ENCODE measurements at regions not wholly inside any gene's neighbourhood (a gene's known extent, or its start where the extent isn't known, plus 50 kb on each side); places are given as distances from the start of the nearest gene placed in this dataset.
A peak's percentile ranks its signal among the peaks of the same experiment; 100 is the strongest.

GRCh38 chr11:111082664-111083063, 162.9 kb upstream of the POU2AF2 start:
- Histone ChIP-seq H4K91ac (ENCODE audit: low read depth, low read length, poor library complexity) (no peak overlapping the region), H2BK120ac (ENCODE audit: low read depth, low read length) (no peak overlapping the region), H3K23ac (ENCODE audit: low read depth, low read length, poor library complexity) (no peak overlapping the region), H3K27me3 (ENCODE audit: control insufficient read depth in 3 of 3, insufficient read depth in 3 of 3, low read depth in 1 of 3, low read length in 3 of 3) (no peaks in the 10 kb centered on the region), H3K36me3 (replicated peaks in 1 of 2; ENCODE audit: control insufficient read depth in 2 of 2, insufficient read depth in 2 of 2, low read length in 2 of 2) (no peaks in the 10 kb centered on the region), H3K4me1 (ENCODE audit: control insufficient read depth in 2 of 2, insufficient read depth in 1 of 2, low read depth in 1 of 2, low read length in 2 of 2) (peaks cover 0 to 6% of the 10 kb centered on the region in 2 donors), H3K4me2 (ENCODE audit: insufficient read depth, low read length, poor library complexity, severe bottlenecking) (no peak overlapping the region), H3K18ac (ENCODE audit: low read length) (peak overlapping the region; percentile 27), H3K79me1 (ENCODE audit: low read depth, low read length) (no peaks in the 10 kb centered on the region), H3K4me3 (ENCODE audit: low read length in 2 of 2) (no peak overlapping the region), H4K8ac (ENCODE audit: low read depth, low read length) (no peak overlapping the region), H2BK5ac (ENCODE audit: low read length) (no peak overlapping the region), H3K4ac (ENCODE audit: low read length) (no peak overlapping the region), H3K14ac (ENCODE audit: low read length) (no peak overlapping the region), H2BK12ac (ENCODE audit: low read length) (no peak overlapping the region), H2BK15ac (ENCODE audit: low read length) (no peak overlapping the region), H3K9me3 (replicated peaks in 1 of 2; ENCODE audit: control insufficient read depth in 2 of 2, insufficient read depth in 1 of 2, low read depth in 1 of 2, low read length in 2 of 2) (no peaks in the 10 kb centered on the region), H3K27ac (replicated peaks; ENCODE audit: low read length) (no peak overlapping the region), H2AFZ (ENCODE audit: low read length) (no peak overlapping the region), H2AK5ac (ENCODE audit: low read depth, low read length) (no peak overlapping the region), H3K9ac (ENCODE audit: low read depth, low read length, poor library complexity) (no peak overlapping the region)
- no CpG with 5 or more reads among the region's 5 CpGs for WGBS, 2 donors (ENCODE audit: extremely low coverage in 2 of 2, insufficient read length in 2 of 2, insufficient replicate concordance in 1 of 2)
- no peak for DNase-seq (ENCODE audit: low spot score)

GRCh38 chr11:111081021-111081511, 164.5 kb upstream of the POU2AF2 start:
- Histone ChIP-seq H2BK5ac (ENCODE audit: low read length) (no peak overlapping the region), H4K8ac (ENCODE audit: low read depth, low read length) (no peak overlapping the region), H3K9ac (ENCODE audit: low read depth, low read length, poor library complexity) (no peak overlapping the region), H3K27me3 (ENCODE audit: control insufficient read depth in 3 of 3, insufficient read depth in 3 of 3, low read depth in 1 of 3, low read length in 3 of 3) (no peaks in the 10 kb centered on the region), H3K4me3 (ENCODE audit: low read length in 2 of 2) (no peak overlapping the region), H2AK5ac (ENCODE audit: low read depth, low read length) (no peak overlapping the region), H3K18ac (ENCODE audit: low read length) (no peak overlapping the region), H3K4me2 (ENCODE audit: insufficient read depth, low read length, poor library complexity, severe bottlenecking) (no peak overlapping the region), H3K36me3 (replicated peaks in 1 of 2; ENCODE audit: control insufficient read depth in 2 of 2, insufficient read depth in 2 of 2, low read length in 2 of 2) (no peaks in the 10 kb centered on the region), H3K4ac (ENCODE audit: low read length) (no peak overlapping the region), H3K4me1 (ENCODE audit: control insufficient read depth in 2 of 2, insufficient read depth in 1 of 2, low read depth in 1 of 2, low read length in 2 of 2) (peaks cover 0 to 5% of the 10 kb centered on the region in 2 donors), H3K23ac (ENCODE audit: low read depth, low read length, poor library complexity) (no peak overlapping the region), H3K79me1 (ENCODE audit: low read depth, low read length) (no peaks in the 10 kb centered on the region), H2BK15ac (ENCODE audit: low read length) (no peak overlapping the region), H3K27ac (replicated peaks; ENCODE audit: low read length) (no peak overlapping the region), H3K14ac (ENCODE audit: low read length) (no peak overlapping the region), H2BK12ac (ENCODE audit: low read length) (no peak overlapping the region), H2AFZ (ENCODE audit: low read length) (no peak overlapping the region), H4K91ac (ENCODE audit: low read depth, low read length, poor library complexity) (no peak overlapping the region), H2BK120ac (ENCODE audit: low read depth, low read length) (no peak overlapping the region), H3K9me3 (replicated peaks in 1 of 2; ENCODE audit: control insufficient read depth in 2 of 2, insufficient read depth in 1 of 2, low read depth in 1 of 2, low read length in 2 of 2) (no peaks in the 10 kb centered on the region)
- DNase-seq (ENCODE audit: low spot score), result no peak
- no CpG with 5 or more reads among the region's 3 CpGs for WGBS, 2 donors (ENCODE audit: extremely low coverage in 2 of 2, insufficient read length in 2 of 2, insufficient replicate concordance in 1 of 2)

GRCh38 chr11:111077530-111078322, 167.8 kb upstream of the POU2AF2 start:
- no peak for DNase-seq (ENCODE audit: low spot score)
- Histone ChIP-seq H3K27me3 (ENCODE audit: control insufficient read depth in 3 of 3, insufficient read depth in 3 of 3, low read depth in 1 of 3, low read length in 3 of 3) (no peaks in the 10 kb centered on the region), H2BK12ac (ENCODE audit: low read length) (no peak overlapping the region), H3K4me1 (ENCODE audit: control insufficient read depth in 2 of 2, insufficient read depth in 1 of 2, low read depth in 1 of 2, low read length in 2 of 2) (peaks cover 0 to 3% of the 10 kb centered on the region in 2 donors), H2BK15ac (ENCODE audit: low read length) (no peak overlapping the region), H2BK120ac (ENCODE audit: low read depth, low read length) (no peak overlapping the region), H2BK5ac (ENCODE audit: low read length) (no peak overlapping the region), H3K14ac (ENCODE audit: low read length) (no peak overlapping the region), H3K23ac (ENCODE audit: low read depth, low read length, poor library complexity) (no peak overlapping the region), H3K36me3 (replicated peaks in 1 of 2; ENCODE audit: control insufficient read depth in 2 of 2, insufficient read depth in 2 of 2, low read length in 2 of 2) (no peaks in the 10 kb centered on the region), H3K9me3 (replicated peaks in 1 of 2; ENCODE audit: control insufficient read depth in 2 of 2, insufficient read depth in 1 of 2, low read depth in 1 of 2, low read length in 2 of 2) (no peaks in the 10 kb centered on the region), H3K18ac (ENCODE audit: low read length) (no peak overlapping the region), H3K4ac (ENCODE audit: low read length) (no peak overlapping the region), H2AFZ (ENCODE audit: low read length) (no peak overlapping the region), H2AK5ac (ENCODE audit: low read depth, low read length) (no peak overlapping the region), H3K27ac (replicated peaks; ENCODE audit: low read length) (no peak overlapping the region), H4K91ac (ENCODE audit: low read depth, low read length, poor library complexity) (no peak overlapping the region), H3K4me2 (ENCODE audit: insufficient read depth, low read length, poor library complexity, severe bottlenecking) (no peak overlapping the region), H4K8ac (ENCODE audit: low read depth, low read length) (no peak overlapping the region), H3K79me1 (ENCODE audit: low read depth, low read length) (no peaks in the 10 kb centered on the region), H3K4me3 (ENCODE audit: low read length in 2 of 2) (no peak overlapping the region), H3K9ac (ENCODE audit: low read depth, low read length, poor library complexity) (no peak overlapping the region)
- no CpG with 5 or more reads among the region's 3 CpGs for WGBS, 2 donors (ENCODE audit: extremely low coverage in 2 of 2, insufficient read length in 2 of 2, insufficient replicate concordance in 1 of 2)

- Histone ChIP-seq H2AK5ac (ENCODE audit: low read depth, low read length) (no peak overlapping the region), H2BK120ac (ENCODE audit: low read depth, low read length) (no peak overlapping the region), H3K4me1 (ENCODE audit: control insufficient read depth in 2 of 2, insufficient read depth in 1 of 2, low read depth in 1 of 2, low read length in 2 of 2) (peaks cover 0 to 2% of the 10 kb centered on the region in 2 donors), H3K9me3 (replicated peaks in 1 of 2; ENCODE audit: control insufficient read depth in 2 of 2, insufficient read depth in 1 of 2, low read depth in 1 of 2, low read length in 2 of 2) (peaks cover 0 to 1% of the 10 kb centered on the region in 2 donors), H4K8ac (ENCODE audit: low read depth, low read length) (no peak overlapping the region), H2AFZ (ENCODE audit: low read length) (no peak overlapping the region), H3K27me3 (ENCODE audit: control insufficient read depth in 3 of 3, insufficient read depth in 3 of 3, low read depth in 1 of 3, low read length in 3 of 3) (no peaks in the 10 kb centered on the region), H3K4me3 (ENCODE audit: low read length in 2 of 2) (no peak overlapping the region), H3K79me1 (ENCODE audit: low read depth, low read length) (no peaks in the 10 kb centered on the region), H3K18ac (ENCODE audit: low read length) (no peak overlapping the region), H3K9ac (ENCODE audit: low read depth, low read length, poor library complexity) (no peak overlapping the region), H3K27ac (replicated peaks; ENCODE audit: low read length) (no peak overlapping the region), H3K4ac (ENCODE audit: low read length) (no peak overlapping the region), H2BK15ac (ENCODE audit: low read length) (no peak overlapping the region), H3K23ac (ENCODE audit: low read depth, low read length, poor library complexity) (no peak overlapping the region), H2BK5ac (ENCODE audit: low read length) (no peak overlapping the region), H3K14ac (ENCODE audit: low read length) (no peak overlapping the region), H2BK12ac (ENCODE audit: low read length) (no peak overlapping the region), H3K4me2 (ENCODE audit: insufficient read depth, low read length, poor library complexity, severe bottlenecking) (no peak overlapping the region), H3K36me3 (replicated peaks in 1 of 2; ENCODE audit: control insufficient read depth in 2 of 2, insufficient read depth in 2 of 2, low read length in 2 of 2) (no peaks in the 10 kb centered on the region), H4K91ac (ENCODE audit: low read depth, low read length, poor library complexity) (no peak overlapping the region)
- DNase-seq (ENCODE audit: low spot score), result no peak
- WGBS, 2 donors (ENCODE audit: extremely low coverage in 2 of 2, insufficient read length in 2 of 2, insufficient replicate concordance in 1 of 2), result no CpG with 5 or more reads among the region's 1 CpG
Observed at GRCh38 chr11:111069066-111069465, 176.5 kb upstream of the POU2AF2 start.

Measured in neuronal stem cell (in vitro differentiated cells).